GM18519 (cell line): ENCODE measurements at regions not wholly inside any gene's neighbourhood (a gene's known extent, or its start where the extent isn't known, plus 50 kb on each side); places are given as distances from the start of the nearest gene placed in this dataset.
"Not testable (repeated sequence)": the region's sequence is repeated elsewhere in the genome, so short reads cannot be mapped to it uniquely, and the experiment has no call there.

Experiments used
- ATAC-seq: cut with Tn5 transposase; IDR thresholded peaks from one replicate; pipeline ENCODE4 v1.9.1; 2021; ENCODE audit warnings: mild to moderate bottlenecking, moderate library complexity; ENCODE audit not compliant: unreplicated experiment, low FRiP score

DNA sequence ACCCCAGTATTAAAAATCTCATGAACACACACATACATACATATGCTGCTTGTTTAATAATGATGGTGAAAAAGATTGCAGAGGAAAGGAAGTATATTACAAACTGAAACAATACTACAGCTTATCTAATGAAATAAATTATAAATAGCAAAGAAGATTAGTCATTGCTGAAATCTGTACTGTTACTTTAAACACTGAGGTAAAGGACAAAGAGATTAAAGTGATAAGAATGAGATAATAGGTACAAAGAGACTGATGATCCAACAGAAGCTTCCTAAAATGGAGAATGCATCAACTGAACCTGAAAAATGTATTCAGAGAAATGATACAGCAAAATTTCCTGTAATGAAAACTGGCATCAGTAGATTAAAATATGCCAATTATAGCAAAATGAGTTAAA is 91.5 kb upstream of the KCND2 start:
- no peak for ATAC-seq

DNA sequence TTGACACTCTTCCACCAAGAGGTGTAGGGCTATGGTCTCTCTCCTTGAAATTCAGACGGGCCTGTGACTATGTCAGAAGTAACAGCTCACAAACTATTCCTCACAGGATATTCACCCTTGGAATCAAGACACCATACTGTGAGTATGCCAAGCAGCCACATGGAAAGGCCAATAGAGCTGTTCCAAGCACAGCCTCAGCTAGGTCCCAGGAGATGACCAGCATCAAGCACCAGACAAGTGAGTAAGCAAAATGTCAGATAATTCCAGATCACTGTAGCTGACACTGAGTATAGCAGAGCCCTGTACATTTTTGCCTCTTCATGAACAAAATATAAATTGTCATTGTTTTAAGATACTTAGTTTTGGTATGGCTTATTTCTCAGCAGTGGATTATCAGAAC is 88.1 kb upstream of the KCND2 start:
- ATAC-seq, result no peak

DNA sequence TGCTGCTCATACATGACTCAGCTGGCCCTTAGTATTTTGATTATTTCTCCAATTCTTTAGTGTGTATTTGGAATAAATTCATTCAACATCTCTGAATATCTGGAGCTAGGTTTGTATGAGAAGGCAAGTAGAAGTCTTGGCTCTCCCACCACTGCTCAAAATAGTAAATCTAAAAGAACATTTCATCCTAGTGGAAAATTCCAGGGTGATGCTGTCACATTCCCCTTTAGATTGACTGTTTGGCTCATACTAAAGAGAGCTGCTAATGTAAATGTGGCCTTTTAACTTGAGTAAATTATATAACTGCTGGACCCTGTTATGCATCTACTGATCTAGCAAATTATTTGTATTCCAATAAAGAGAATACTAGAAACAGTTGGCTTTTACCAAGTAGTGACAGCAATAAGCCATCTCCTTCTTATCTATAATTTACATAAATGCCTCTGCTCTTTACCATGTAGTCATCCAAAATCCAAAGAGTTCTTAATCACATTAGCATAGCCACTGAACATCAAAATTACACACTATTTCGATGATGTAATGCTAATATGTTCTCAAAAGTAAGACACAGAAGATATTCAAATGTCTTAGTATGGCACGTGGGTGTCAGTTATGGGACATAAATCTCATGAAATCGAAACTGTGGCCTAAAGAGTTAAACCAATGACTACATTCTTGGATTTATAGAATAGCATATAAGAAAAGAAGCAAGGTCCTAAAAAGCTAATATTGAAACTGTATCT is 86.9 kb upstream of the KCND2 start:
- ATAC-seq, result no peak

DNA sequence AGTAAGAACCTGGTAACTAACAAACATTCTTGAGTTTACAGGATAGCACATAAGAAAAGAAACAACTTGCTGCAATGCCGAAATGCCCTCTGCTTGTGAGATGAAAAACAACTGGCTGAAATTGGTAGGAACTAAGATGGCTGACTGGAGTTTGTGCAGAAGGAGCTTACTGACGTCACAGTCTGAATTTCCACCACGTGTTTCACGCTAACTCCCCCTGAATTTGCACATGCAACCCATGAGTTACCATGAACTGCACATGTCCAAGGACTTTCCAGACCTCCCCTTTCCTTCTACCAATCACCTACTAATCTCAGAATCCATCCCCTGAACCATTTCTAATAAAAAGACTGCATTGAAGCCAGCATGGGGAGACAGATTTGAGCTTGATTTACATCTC is 86.3 kb upstream of the KCND2 start:
- no peak for ATAC-seq

DNA sequence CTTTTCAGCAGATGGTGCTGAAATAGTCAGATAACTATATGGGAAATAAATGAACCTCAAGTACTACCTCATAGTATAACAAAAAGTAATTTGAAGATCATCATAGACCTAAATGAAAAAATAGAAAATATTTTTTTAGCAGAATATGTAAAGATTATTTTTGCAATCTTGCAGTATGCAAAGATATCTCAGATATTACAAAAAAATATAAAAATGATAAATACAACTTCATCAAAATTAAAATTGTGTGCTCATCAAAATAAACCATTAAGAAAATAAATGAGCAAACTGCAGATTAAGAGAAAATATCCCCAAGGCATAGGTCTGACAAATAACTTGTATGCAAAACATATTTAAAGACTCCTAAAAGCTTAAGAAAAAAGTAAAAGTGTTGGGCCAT is 83.4 kb upstream of the KCND2 start:
- no peak for ATAC-seq

DNA sequence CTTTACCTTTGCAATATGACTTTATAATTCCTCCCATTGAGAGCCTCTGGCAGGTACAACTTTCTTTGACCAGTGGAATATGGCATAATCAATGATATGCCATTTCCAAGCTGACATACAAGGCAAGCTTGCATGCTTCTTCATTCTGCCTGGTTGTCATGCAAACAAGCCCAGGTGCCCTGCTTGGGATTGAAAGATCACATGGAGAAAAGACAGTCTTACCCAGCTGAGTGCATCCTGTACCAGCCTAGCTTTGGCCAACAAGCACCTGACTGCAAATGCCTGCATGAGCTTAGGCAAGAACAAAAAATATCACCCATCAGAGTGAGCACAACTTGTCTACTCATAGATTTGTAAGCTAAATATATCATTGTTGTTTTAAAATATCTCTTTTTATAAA is 82.9 kb upstream of the KCND2 start:
- ATAC-seq, result no peak

DNA sequence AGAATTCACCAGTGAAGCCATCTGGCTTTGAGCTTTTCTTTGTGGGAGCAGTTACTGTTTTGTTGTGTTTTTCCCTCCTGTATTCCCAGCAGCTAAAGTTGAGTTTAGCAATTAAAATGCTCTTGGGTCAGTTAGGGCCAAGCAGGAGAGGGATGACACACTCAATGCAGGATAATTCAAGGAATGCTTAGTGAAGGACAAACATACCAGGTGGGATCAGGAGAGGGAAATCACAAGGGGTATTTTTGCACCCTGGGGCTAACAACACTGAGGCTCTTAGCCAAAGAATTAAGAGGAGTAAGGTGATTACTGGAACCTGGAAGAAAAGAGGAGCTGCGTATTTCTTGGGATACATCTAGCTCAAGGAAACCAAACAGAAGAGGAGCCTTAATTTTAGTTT is 82.4 kb upstream of the KCND2 start:
- no peak for ATAC-seq

DNA sequence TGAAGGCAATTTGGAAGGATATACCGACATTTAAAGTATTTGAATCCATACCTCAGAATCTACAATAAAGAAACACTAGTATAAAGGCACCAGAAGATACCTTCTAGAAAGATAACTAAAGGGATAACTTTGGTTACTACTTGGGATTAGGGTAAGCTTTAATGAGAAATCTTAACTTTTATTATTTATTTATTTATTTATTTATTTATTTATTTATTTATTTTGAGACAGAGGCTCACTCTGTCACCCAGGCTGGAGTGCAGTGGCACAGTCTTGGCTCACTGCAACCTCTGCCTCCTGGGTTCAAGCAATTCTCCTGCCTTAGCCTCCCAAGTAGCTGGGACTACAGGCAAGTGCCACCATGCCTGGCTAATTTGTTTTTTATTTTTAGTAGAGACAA is 81.6 kb upstream of the KCND2 start:
- ATAC-seq, result not testable (repeated sequence)

DNA sequence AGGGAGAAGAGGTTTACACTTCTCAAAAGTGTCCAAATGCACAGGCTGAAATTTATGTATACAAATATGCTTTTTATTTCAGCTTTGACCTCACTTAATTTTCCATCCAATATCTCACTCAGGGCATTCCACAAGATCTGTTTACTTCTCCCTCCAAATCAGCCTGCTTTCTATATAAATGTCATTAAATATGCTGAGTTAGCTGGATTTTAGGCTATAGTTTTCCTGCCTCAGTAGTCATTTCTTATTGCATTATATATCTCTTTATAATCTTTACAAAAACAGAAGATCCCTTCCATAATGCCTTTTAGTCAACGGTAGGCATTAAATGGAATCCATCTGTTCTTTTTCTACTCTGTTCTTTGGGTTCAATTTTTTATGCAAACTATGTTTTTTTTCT is 71.7 kb upstream of the KCND2 start:
- no peak for ATAC-seq

DNA sequence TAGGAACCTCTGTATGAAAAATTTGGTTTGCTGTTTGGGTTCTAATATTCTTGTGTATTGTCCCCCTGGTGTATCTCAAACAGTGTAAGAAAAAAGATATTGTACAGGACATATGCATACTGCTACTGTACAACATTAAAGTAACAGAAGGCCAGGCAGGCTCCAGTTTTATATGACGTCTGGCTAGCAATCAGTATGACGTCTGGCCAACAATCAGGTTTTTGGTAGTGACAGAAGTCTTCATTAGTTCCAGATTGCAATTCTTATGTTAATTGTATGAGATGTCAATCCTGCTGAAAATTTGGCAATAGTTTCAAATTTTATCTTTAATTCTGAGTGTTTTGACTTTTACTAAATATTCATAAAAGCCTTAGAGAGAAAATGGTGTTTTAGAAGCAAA is 67.9 kb upstream of the KCND2 start:
- ATAC-seq, result no peak

DNA sequence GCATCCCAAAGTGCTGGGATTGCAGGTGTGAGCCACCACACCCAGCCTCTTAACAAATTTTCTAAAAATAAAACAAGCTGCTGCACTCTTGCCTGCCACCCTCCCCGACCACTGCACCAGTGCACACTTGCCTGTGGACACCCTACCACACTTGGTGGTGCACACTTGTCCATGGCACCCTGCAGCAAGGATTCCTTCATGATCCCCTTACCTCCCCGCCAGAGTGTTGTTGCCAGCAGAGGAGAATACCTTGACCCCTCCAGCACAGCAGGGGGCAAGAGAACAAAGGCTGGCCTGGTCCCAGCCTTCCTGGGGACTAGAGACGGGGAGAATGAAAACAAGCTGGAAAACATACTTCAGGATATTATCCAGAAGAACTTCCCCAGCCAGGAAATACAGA is 65.9 kb upstream of the KCND2 start:
- ATAC-seq, result no peak

DNA sequence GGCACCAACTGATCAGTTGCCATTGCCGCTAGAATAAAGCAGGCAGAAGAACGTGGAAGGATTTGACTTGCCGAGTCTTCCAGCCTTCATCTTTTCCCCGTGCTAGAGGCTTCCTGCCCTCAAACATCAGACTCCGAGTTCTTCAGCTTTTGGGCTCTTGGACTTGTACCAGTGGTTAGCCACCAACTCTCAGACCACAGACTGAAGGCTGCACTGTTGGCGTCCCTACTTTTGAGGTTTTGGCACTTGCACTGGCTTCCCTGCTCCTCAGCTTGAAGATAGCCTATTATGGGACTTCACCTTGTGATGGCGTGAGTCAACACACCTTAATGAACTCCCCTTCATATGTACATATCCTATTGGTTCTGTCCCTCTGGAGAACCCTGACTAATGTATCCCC is 57.3 kb upstream of the KCND2 start:
- no peak for ATAC-seq

DNA sequence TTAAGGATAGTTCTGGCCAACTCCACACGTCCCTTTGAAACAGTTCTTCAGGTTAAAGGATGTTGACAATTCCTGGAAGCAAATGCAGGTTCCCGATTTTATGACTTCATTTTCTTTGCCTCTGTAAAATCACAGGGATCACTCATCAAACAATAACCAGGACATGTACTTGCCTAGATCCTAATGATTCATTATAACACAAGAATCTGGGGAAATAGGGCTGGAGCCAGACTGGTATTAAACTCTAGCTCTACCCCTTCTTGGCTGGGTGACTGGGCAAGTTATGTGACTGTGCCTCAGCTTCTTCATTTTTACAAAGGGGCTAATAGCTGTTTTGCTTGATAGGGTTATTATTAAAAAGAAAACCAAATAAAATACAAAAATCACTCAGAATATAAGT is 56.0 kb upstream of the KCND2 start:
- no peak for ATAC-seq

DNA sequence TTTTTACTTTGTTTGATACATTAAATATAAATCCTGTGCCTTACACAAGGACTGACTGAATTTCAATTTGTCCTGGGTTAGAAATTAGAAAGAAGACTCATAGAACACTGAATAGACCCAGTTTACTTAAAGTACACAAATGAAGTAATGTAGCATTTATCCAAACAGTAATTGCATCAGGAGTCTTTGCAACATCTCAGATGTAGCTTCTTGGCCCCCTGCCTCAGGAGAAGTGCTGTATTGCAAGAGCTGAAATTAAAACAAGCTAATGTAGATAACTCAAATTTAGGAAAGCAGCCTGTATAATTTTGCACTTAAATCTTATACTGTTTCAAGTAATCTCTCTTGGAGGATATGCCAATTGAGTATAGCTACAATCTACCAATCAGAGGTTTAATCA is 54.3 kb upstream of the KCND2 start:
- ATAC-seq, result no peak

DNA sequence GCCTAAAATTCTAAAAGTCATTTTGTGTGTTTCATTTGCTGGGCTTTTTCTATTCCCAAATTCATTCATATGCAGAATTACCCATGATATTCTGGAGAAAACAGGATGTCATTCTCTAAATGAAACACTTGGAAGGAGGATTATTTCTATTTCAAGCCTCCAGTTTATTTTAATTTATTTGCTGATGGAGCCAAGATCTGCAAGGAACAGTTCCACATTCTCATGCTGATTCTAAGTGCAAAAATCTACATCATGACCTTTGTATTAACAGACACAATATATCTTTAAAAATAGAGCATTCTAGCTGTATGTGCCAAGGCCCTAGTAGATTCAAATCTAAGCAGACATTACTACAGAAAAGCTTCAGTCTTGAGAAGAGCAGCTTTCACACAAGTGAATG is 51.3 kb upstream of the KCND2 start:
- no peak for ATAC-seq
